GM18520 (cell line): ENCODE measurements at regions not wholly inside any gene's neighbourhood (a gene's known extent, or its start where the extent isn't known, plus 50 kb on each side); places are given as distances from the start of the nearest gene placed in this dataset.

Experiments
- ATAC-seq: cut with Tn5 transposase; IDR thresholded peaks from one replicate; pipeline ENCODE4 v1.9.1; 2021; ENCODE audit not compliant: unreplicated experiment

DNA sequence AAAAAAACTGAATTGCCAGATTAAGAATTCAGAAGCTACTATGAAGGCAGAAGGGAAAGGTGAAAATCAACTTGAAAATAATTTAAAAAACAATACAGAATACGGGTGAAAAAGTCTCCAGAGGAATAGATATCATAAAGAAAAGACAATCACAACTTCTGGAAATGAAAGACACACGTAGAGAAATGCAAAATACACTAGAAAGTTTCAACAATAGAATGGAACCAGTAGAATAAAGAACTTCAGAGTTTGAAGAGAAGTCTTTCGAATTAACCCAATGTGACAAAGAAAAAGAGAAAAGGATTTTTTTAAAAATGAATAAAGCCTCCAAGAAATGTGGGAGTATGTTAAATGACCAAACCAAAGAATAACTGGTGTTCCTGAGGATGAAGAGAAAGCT, 263.8 kb upstream of the FAT3 start:
- no peak for ATAC-seq

DNA sequence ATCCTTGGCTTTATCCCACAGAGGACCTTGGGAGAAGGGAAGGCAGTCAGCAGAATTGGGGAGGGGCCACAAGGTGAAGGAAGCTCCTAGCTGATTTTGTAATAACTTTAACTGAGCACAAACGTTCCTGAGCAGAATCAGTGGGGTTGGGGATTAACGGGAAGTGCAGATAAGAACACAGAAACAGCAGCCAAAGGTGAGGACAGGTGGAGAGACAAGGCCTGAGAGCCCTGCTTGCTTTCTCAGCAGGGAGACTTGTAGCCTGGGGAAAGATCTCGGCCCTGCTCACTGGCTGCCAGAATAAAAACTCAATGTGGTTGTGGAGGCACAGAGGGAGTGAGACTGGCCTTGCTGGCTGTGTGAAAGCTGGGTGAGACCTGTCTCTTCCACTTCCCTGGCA, 265.2 kb upstream of the FAT3 start:
- no peak for ATAC-seq

DNA sequence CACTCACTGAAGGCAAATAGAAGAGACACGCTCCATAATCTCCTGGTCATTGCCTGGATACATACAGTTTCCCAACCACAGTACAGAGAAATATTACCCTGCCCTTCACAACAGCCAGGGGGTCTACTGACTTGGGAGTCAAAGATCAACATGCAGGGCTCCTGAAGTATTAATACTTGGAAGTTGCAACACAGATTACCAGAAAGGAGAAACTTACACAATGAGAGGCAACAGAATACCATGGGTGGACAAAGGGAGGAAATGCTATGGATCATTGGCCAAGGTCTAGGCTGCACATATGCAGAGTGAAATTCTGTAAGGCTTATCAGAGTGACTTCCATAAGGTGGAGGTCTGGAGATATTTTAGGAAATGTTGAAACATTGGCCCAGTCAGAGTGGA, 267.9 kb upstream of the FAT3 start:
- ATAC-seq = no peak

DNA sequence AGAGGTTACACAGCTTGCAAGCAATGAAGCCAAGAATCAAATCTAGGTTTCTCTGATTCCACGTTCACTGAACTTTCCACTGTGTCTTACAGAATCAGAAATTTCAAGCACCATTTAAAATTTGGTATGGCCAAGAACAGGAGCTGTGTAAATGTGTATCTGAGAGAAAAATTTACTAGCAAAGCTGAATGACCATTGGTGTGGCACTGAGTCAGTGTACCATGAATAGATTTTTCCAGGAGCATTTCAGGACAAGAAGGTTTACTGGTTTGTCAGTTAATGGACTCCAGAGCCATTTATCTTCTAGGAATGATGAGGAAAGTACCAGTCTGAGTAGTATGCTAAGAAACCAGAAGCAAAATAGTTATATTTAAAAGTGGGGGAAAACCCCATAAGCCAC, 269.4 kb upstream of the FAT3 start:
- no peak for ATAC-seq

DNA sequence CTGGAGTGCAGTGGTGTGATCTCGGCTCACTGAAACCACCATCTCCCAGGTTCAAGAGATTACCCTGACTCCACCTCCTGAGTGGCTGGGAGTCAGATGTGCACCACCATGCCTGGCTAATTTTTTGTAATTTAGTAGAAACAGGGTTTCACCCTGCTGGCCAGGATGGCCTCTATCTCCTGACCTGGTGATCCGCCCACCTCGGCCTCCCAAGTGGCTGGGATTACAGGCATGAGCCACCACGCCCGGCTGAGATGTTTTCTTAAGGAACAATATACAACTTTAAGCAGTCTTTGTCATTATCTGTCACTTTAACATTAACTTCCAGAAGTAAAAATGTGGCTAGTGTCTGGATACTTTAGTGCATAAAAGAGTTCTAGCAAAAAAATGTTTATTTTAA, 272.6 kb upstream of the FAT3 start:
- no peak for ATAC-seq

DNA sequence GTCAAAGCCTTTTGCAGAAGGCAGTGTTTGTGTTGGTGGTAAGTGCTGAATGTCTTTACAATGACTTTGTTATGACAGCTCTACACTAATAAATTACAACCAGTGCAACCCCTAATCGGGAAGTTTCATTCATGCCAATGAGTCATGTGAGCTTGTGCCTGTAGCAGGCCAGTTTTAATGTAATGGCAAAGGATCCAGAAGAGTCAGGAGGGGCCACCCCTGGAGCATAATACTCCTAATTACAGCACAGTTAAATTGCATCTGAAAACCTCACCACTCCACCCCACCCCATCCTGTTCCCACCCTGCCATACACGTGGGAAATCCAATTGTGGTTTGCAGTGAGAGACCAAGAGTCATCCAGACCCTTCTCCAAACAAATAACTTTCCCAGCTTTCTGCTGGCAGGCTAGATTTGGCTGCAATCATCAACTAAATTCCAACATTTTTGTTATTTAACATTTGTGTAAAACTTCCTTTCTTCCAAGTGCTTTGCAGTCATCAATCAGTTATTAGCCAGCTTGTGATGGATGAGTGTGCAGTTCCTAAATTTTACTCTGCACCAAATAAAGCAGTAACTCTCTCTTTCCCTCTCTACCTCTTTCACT, 277.3 kb upstream of the FAT3 start:
- ATAC-seq = no peak

DNA sequence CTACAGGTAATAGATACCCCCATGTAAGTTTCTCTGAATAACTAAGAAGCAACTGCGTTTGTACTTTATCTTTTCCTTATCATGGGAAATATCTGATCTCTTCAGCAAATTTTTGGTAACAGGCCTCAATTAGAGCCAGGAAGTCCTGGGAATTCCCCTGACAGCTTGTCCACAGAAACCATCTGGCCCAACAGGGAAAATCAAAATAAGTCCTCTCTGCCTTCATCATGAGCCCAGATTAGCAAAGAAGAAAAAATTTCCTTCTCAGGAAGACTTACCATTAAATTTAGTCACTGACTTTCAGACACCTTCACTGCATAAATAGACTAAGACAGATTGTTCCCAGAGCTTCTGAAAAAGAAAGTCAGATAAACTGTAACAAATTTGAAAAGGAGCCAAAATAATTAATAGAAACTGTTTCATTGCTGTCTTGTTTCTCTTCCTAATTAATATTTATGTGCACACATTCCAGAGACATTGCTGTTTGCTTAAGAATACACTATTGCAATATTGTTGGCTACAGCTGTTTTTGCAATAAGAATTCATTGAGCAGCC, 278.1 kb upstream of the FAT3 start:
- no peak for ATAC-seq

DNA sequence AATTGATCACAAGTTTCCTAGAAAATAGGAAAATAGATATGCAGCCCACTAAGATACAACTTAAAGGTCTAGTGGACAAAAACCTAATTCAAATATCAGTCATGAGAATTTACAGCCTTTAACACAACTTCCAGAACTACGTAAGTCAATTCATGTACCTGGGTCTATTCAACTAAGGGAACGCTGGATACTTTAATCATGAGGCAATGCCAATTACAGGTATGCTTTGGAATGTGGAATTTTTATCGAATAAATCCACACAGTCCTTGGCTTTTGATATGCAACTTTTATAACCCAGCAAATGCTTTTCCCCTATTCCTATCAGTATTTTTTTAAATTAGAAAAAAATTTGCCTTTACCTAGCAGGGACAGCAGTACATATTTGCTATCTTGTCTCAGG, 289.5 kb upstream of the FAT3 start:
- ATAC-seq = no peak

DNA sequence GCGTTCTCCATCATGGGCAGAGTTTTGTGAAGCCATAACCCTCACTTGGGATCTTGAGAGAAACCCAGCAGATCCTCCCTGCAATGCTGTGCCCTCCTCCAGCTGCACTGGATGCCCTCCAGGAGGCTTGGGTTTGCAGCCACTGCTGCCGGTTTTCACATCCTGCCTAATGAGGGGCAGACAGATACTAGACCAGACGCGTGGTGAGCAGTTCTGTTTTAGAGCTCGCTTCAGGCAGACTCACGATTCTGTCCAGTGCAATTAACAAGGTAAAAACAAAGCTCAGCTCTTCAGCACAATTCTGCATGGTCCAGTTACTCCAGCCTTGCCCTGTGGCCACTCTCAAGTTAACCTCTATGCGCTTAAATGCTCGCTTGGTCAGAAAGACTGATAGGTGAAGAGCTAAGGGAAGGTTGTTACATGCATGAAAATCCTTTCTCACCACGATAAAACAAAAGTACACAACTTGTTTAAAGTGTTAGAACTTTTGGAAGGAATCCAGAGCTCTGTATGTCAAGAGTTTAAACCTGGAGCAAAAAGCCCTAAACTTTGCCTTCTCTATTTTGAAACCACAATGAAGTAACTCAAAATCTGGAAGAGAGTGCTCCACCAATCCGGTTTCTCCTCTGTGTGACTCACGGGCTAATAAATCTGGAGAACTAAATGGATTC, 292.3 kb upstream of the FAT3 start:
- ATAC-seq = no peak

DNA sequence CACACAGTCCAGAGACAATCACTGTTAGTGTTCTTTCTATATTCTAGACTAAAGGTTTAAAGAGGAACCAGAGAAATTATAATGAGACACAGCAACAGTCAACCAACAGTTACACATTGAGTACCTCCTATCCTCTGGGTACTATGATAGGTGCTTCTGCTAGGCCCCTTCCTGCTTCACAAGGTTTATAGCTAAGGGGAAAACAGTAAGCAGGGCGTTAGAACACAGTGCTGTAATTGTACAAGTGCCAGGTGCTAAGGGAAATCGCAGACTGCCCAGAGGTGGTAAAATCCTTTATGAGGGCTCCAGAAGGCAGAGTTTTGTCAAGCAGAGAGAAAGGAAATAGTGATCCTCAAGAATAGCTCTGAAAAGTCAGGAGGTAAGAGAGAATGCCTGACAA, 297.2 kb upstream of the FAT3 start:
- ATAC-seq = no peak

DNA sequence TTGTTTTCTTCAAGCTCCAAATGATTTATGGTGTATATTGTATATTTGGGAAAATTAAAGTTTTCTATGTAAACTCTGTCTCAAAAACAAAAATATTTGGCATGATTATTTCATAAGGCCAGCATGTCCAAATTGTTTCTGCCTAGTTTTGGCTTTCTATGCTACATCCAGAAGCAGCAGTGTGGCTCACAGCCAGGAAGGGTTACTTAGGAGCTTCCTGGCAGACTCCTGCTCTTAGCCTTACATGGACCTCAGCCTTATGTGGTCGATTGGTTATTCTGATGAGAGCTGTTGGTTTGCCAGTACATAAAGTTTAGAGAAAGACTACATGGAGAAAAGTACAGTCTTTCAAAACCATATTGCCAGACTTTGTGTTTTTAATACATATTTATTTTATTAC, 297.7 kb upstream of the FAT3 start:
- ATAC-seq = no peak

DNA sequence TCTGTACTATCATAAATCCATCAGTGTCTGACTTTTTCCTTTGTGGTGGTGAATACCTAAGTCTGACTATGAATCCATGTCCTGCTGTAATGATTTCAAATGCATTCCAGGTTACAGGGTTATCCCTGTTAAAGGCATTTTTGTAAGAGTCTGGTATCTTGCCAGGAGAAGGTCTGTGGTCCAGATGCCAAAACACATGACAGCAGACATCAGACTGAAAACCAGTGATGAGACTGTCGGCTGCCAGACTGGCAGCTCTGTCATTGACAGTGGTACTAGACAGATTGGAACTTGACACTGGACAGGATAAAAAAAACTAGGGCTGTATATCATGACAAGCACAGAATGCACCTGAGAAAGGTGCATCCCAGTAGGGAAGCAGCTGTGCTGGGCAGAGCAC, 301.8 kb upstream of the FAT3 start:
- ATAC-seq = no peak

DNA sequence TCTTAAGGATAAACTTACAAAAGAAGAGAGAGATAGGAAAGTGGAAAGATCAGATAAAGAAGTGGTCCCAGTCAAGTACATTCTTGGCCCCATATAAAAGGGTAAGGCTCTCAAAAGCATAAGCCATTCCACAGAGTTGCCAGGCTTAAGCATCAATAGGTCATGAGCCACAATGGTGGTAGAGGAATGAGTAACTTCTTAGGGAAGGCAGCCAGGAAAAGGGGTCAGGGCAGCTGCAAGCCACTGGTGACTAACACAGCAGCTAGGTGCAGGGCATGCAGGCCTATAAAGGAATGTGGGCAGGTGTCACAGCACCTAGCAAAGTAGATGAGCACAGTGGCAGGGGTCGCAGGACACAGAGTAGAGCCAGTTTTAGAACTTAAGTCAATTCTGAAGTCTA, 302.6 kb upstream of the FAT3 start:
- ATAC-seq = no peak

DNA sequence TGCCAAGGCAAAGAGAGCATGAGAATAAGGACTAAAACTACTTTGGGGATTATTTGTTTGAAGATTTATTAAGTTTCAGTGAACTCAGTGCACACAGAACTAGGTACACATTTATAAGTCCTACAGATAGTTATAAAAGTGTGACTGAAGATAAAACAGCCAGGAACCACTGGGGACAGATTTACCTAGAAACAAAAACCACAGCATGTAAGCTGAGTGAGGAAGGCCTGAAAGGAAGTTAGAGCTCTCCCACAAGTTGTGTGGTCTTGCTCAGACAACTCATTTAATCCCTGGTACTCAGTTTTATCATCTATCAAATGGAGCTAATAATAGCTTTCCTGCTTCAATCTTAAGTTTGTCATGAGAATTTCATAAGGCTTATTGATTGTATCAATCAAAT, 311.2 kb upstream of the FAT3 start:
- no peak for ATAC-seq

DNA sequence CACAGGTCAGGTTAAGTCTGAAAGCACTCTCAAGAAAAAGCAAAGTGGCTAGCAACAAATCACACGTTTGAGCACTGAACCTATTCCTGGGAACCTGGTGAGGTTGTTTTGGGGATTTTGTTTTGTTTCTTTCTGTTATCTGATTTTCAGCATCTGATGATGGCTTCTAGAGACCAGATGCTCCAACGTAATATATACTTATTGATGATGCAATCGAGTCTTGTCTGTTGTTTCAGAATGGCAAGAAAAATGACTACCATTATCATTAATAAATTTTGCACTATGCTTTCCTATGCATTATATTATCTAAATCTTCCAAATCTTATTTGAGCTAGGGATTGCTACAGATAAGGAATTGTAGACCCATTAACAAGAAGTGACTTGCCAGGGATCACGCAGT, 312.3 kb upstream of the FAT3 start:
- ATAC-seq = no peak

DNA sequence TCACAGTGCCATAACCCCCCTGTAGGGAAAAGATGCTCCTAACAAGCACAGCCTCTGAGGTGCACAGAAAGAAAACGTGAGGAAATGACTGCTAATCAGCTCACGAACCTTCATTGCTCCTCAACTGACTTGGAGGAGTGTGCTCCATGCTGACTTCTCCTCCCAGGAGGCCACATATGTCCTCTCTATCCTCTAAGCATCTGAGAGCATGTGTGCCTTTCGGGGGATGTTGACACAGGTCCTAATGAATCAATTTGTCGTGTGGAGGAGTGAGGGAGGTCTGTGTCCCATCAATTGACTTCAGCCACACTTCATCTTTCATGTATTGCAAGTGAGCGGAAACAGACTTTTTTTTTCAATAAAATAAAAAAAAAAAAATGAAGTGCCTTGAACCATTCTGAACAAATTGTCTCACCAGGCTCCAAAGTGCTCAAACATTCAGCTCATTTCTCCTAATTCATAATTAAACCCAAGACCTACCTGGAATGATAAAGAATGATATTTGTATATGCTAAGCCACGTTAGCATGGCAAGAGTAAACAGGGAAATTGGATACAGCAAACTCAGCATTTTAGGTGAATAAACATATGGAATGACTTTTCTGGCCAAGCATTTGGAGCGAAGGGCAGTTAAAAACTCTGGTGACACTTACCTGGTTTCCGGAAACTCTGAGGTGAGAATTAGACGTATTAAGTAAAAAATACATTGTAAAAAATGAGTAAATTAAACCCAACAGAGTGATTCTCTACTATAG, 317.6 kb upstream of the FAT3 start:
- no peak for ATAC-seq

DNA sequence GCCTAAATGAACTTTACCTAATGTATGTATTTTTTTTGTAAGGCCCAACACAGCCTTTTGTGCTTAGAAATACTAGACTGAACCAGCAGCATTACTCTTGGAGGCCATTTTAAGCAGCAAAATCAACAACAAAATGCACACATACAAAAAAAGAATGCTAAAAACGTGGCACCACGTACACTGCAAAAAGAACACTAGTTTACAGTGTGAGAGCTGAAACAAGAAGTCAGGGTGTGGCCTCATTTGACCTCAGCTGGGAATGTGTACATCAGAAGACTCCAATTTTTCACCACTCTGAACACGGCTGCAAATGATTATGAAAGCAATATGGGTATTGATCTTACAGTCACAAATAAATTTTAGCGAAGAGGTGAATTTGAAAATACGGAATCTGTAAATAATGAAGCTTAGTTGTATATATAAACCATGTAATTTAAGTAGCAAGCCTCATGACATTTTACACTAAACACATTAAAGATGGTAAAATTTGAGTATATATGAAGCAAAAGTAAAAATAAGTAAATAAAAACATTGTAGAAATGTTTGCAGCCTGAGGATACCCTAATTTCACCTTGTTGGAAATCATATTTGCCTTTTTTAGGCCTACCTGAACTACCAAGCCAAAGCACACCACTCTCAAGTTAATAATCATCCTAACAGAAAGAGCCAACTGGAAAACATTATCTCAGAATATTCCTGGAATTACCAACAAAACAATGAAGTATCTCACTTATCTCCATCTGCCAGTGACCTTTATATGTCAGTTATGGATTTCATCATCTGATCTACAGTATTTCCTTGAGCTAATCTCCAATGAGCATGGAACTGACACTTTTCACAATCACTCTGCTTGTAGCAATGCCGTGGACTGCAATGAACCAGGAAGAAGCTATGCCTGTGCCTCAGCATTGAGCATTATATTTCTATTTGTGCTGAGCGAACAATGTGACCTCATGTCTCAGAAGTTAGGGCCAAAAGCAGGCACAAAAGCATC, 319.5 kb upstream of the FAT3 start:
- ATAC-seq = no peak

DNA sequence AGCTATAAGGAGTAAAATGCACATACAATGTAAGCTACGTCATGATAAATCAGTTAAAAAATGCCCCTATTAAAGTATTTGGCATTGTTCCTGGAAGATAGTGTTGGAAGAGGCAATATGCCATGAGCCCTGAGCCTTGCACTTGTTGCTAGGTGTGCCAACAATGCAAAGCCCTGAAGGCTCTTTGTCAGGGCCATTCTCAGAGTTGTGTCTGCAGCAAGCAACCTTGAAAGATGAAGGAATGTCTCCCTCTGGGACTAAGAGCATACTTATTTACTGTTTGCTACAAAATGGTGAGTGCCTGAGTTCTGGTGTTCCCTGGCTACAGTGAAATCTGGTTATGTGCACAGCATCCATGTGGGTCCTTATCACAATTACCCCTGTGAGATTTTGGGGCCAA, 322.3 kb upstream of the FAT3 start:
- ATAC-seq = no peak

DNA sequence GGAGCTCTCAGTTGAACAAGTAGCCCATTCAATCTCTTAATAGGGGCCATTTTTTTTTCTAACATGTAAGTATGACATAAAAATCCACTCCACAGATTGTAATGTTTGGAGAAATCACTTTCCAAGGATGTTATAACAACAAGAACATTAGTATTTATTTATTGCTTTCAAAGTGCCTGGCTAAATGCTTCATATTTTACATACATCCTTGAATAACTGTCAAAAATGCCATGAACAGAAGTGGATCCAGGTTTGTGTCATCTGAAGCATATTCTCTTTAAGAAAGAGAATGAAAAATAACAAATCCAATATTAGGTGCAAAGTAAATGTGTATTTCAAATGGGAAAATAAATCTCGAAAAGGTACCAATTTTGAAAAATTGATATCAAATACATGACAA, 344.0 kb upstream of the FAT3 start:
- no peak for ATAC-seq

DNA sequence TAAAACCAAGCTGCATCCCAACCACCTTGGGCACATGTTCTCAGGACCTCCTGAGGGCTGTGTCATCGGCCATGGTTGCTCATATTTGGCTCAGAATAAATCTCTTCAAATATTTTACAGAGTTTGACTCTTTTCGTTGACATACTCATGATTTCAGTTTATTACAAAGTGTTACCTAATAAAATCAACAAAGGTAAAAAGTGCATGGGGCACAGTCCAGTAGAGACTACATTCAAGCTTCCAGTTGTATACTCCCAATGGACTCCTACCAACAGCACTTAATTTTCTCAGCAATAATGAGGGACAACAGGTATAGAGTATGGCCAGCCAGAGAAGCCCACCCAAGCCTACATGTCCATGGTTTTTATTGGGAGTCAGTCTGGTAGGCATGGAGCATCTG, 347.9 kb upstream of the FAT3 start:
- no peak for ATAC-seq

DNA sequence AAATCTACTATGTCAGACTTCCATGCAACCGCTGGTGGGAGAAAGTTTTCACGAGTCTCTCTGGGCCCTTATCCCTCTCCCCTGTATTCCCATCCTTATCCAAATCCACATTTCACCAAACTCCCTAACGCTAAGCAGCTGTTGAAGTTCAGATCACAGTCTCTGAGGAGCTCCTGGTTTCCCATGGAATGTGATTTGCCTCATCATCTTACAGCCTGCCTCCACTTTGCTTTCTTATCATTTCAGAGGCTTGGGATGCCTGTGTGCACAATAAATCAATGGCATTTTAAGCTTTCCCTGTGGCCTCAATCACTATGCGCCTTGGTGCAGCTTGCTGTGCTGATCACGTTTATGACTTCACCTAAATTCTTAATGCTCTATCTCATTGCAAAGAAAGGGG, 352.4 kb upstream of the FAT3 start:
- no peak for ATAC-seq
